IPS DF 19.7 (cell line): ENCODE measurements at regions not wholly inside any gene's neighbourhood (a gene's known extent, or its start where the extent isn't known, plus 50 kb on each side); places are given as distances from the start of the nearest gene placed in this dataset.

Source experiments
- DNase-seq: peaks from one replicate; pipeline ENCODE4 v3.0.0-alpha.2; 2013; ENCODE audit warnings: low read depth, low spot score

DNA sequence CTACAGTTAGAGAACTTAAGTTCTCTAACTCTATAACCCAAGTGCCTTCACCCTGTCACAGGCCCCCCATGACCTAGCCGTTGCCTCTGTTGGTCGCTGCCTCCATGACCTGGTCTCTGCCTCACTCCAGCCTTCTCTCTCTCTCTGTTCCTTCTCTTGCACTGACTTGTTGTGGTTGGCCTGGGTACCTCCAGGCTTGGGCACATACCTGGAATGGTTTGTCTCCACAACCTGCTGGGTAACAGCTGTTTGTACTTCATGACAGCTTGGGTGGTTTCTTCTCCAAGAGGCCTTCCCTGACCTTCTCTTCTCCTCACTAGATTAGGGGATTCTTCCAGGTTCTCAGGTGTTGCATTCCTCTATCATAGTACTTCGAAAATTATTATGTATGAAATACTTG, 371.6 kb upstream of the USP24 start:
- no peak for DNase-seq

DNA sequence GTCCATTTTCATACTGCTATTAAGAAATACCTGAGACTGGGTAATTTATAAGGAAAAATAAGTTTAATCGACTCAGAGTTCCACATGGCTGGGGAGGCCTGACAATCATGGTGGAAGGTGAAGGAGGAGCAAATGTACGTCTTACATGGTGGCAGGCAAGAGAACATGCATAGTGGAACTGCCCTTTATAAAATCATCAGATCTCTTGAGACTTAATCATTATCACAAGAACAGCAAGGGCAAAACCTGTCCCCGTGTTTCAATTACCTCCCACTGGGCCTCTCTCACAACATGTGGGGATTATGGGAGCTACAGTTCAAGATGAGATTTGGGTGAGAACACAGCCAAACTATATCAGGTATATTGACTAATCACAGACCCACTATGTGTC, 370.2 kb upstream of the USP24 start:
- no peak for DNase-seq

- no peak for DNase-seq
These were observed 369.6 kb upstream of the USP24 start for GRCh38 chr1:55584526-55585401.

- no peak for DNase-seq
These were observed 366.9 kb upstream of the USP24 start for GRCh38 chr1:55582084-55582483.

DNA sequence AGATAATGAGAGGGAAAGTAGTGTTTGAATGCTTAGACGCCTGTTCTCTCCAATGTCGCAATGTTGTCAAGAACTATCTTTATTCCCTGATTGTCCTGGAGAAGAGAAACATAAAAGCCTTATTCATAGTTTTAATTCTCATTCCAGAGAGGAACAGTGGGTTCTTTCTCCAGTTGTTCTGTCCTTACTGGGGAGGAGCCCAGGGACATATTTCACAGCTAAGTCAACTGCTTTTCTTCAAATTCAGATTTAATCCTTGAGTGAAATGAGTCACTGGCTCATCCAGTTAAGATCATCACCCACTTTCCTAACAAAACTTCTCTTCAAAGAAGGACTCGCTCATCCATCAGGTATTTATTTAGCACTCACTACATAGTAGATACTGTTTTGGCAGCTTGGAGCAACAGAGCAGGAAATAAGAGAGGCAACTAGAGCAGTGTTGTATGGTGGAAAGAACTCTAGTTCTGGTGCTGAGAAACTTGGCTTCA, 365.7 kb upstream of the USP24 start:
- no peak for DNase-seq

GRCh38 chr1:55579332-55580001, 364.3 kb upstream of the USP24 start:
- no peak for DNase-seq

DNA sequence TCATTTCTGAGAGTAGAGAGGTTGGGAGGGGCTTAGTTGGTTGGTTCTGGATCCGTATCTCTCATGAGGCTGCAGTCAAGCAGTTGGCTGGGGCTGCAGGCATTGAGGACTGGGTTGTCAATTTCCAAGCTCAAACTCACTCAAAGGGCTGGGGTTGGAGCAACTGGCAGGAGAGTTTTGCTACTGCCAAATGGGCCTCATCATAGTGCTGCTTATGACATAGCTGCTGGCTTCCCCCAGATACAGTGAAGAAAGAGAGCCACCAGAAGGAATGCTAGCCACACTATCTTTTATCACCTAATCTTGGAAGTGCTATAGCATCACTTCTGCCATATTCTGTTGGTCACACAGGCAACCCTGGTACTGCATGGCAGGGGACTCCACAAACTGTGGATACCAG, 363.5 kb upstream of the USP24 start:
- DNase-seq: no peak

GRCh38 chr1:55575571-55576279, 360.6 kb upstream of the USP24 start:
- DNase-seq: no peak

GRCh38 chr1:55574691-55575225, 359.6 kb upstream of the USP24 start:
- DNase-seq: no peak

DNA sequence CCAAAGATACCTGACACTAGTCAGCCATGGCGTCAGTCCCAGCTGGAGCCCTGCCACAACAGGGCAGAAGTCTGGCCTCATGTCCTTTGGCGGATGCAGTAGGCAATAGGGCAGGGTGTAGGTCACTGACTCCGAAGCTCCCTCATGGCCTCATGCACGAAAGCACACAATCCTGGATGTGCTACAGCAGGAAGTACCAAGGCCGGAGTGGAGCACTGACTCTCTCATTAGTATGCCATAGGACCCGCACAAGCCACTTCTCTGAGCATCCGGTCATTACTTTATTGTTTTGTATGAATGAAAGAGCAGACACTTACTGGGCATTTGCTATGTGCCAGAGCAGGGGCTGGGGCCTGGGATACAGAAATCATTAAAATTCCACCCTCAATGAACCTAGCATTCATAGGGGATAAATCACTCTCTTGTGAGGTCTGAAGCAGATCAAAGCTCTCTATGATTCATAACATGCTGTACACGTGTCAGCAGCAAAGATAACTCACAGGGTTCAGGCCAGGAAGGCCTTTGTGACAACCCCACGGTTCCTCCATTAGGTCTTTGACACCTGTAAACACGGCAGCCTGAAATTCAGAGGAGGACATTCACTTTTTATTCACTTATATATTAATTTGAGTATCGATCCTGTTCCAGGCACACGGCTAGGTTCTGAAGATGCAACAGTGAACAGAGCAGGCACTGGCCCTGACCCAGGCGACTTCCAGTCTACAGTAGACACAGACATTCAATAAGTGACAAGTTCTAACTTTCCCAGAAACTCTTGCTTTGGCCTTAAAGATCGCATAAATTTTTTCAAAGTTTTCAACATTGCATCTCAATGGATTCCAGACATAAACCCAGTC, 357.9 kb upstream of the USP24 start:
- DNase-seq: no peak

- no peak for DNase-seq
These were observed 356.6 kb upstream of the USP24 start for GRCh38 chr1:55571767-55572166.

GRCh38 chr1:55569417-55569816, 354.3 kb upstream of the USP24 start:
- no peak for DNase-seq

DNA sequence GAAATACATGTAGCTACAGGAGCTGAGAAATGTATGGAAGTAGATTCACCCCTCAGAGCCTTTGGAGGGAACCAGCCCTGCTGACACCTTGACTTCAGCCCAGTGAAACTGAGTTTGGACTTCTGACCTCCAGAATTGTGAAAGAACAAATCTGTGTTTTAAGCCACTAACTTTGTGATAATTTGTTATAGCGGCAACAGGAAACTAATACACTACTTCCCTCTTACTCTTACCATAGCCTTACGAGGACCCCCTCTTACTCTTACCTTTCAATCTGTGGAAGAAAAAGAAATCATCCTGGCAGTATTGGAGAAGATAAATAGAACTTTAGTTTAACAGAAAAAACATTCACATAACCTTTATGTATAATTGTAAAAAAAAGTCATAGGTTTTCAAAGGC, 353.6 kb upstream of the USP24 start:
- DNase-seq: no peak

DNA sequence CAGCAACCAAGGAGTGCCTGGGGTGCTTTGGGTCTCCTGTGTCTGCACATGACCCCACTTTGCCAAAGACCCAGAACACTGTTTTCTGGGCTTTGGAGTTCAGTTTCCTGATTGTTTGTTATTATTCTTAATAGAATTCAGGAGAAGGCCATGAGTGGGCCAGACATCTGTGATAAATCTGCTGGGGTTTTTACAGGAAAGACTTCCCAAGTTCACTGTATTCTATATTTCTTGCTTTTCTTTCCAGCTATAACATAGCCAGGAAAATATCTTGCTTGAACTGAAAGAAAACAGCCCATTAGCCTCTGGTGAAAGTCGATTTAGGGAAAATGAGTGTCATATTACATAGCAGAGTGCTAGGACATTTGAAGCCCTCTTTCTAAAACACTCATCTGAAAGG, 345.1 kb upstream of the USP24 start:
- no peak for DNase-seq

DNA sequence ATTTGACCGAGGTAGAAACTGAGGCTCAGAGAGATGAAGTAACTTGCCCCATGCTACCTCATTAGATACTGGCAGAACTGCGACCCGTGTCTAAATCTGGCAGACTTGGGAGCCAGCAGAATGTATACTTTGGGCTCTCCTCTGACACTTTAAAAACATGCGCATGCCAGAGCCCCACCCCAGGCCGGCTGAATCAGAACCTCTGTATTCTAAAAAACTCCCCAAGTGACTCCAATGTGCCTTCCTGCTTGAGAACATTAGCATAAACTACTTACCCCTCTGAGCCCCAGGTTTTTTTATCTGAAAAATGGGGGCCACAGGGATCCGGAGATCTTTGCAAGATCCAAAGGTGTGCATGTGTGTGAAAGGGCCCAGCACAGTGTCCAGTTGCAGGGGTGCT, 344.7 kb upstream of the USP24 start:
- no peak for DNase-seq

- DNase-seq: no peak
These were observed 344.0 kb upstream of the USP24 start for GRCh38 chr1:55559161-55559611.

DNA sequence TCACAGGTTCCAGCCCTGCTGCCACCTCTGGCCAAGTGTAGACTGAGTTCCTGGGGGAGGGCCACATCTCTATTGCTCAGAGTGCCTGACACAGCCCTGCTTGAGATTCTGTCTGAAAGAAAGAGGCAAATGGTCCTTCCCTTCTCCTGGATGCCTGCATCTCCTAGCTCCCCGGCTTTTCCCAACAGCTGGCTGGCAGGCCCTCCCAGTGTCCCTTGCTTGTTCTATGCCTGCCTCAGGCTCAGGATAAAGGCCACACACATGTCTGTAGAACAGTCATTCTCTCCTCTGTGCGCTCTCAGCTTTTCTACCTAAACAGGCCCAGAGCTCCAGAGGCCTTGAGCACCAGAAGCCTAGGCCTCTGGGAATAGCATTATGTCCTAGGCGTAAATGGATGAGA, 343.4 kb upstream of the USP24 start:
- no peak for DNase-seq

GRCh38 chr1:55555956-55556725, 341.0 kb upstream of the USP24 start:
- no peak for DNase-seq

DNA sequence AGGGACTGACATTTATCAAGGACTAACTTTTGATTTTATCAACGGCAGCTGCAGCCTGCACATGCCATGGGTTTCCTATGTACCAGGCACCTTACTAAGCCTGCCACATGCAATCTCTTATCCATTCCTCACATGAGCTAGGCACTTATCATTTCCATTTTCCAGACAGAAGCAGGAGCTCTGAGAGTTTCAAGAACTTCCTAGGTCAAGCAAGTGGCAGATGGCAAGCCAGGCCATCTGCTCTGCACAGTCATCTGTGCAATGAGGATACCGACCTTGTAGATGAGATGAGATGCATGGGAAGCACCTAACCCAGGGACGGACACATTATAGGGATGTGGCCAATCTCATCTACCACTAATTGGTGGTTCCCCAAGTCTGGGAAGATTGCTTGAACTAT, 339.4 kb upstream of the USP24 start:
- no peak for DNase-seq

GRCh38 chr1:55552636-55553035, 337.5 kb upstream of the USP24 start:
- DNase-seq: no peak
